ENCODE measurements at regions not wholly inside any gene's neighbourhood (a gene's known extent, or its start where the extent isn't known, plus 50 kb on each side); places are given as distances from the start of the nearest gene placed in this dataset.

DNA sequence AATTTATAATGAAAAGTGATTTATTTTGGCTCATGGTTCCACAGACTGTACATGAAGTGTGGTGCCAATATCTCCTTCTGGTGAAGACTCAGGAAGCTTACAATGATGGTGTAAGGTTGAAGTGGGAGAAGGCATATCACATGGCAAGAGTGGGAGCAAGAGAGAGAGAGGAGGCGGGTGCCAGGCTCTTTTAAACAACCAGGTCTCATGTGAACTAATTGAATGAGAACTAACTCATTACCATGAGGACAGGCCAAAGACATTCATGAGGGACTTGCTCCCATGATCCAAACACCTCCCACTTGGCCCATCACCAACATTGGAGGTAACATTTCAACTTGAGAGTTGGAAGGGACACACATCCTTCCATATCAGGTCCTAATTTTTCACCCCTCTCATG is 155.2 kb downstream of the SLC38A4 start:
- no peak for TF ChIP-seq POLR2AphosphoS5 (IDR thresholded peaks at IDR 0.05)
- TF ChIP-seq, protein P1, sequence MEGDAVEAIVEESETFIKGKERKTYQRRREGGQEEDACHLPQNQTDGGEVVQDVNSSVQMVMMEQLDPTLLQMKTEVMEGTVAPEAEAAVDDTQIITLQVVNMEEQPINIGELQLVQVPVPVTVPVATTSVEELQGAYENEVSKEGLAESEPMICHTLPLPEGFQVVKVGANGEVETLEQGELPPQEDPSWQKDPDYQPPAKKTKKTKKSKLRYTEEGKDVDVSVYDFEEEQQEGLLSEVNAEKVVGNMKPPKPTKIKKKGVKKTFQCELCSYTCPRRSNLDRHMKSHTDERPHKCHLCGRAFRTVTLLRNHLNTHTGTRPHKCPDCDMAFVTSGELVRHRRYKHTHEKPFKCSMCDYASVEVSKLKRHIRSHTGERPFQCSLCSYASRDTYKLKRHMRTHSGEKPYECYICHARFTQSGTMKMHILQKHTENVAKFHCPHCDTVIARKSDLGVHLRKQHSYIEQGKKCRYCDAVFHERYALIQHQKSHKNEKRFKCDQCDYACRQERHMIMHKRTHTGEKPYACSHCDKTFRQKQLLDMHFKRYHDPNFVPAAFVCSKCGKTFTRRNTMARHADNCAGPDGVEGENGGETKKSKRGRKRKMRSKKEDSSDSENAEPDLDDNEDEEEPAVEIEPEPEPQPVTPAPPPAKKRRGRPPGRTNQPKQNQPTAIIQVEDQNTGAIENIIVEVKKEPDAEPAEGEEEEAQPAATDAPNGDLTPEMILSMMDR (IDR thresholded peaks at IDR 0.05): no peak
